GM12891 (cell line): ENCODE measurements at regions not wholly inside any gene's neighbourhood (a gene's known extent, or its start where the extent isn't known, plus 50 kb on each side); places are given as distances from the start of the nearest gene placed in this dataset.

Experiments used
- POLR2A ChIP-seq: IDR thresholded peaks from 2 replicates; pipeline ENCODE4 v1.6.1; 2011; ENCODE audit warnings: low read depth, low read length, control low read depth
- POLR2AphosphoS5 ChIP-seq: IDR thresholded peaks from 2 replicates; pipeline ENCODE4 v1.6.1; 2011; ENCODE audit warnings: low read depth, low read length, control low read depth

- TF ChIP-seq POLR2A (no peak), POLR2AphosphoS5 (no peak)
Observed at GRCh38 chr18:44358402-44358801, 322.3 kb upstream of the SETBP1 start.
